SH-SY5Y (cell line): ENCODE measurements at regions not wholly inside any gene's neighbourhood (a gene's known extent, or its start where the extent isn't known, plus 50 kb on each side); places are given as distances from the start of the nearest gene placed in this dataset.

Source experiments
- GATA2 ChIP-seq: IDR thresholded peaks from 2 replicates; pipeline ENCODE4 v1.6.1; 2011; ENCODE audit warnings: mild to moderate bottlenecking, low read depth, low read length
- GATA3 ChIP-seq: IDR thresholded peaks from 2 replicates; pipeline ENCODE4 v1.6.1; 2011; ENCODE audit warnings: low read depth, mild to moderate bottlenecking, low read length, moderate library complexity

GRCh38 chr7:37604078-37604477, 79.5 kb upstream of the GPR141 start:
- TF ChIP-seq GATA2 (no peak), GATA3 (no peak)
